GM23248 (cell line): ENCODE measurements at regions not wholly inside any gene's neighbourhood (a gene's known extent, or its start where the extent isn't known, plus 50 kb on each side); places are given as distances from the start of the nearest gene placed in this dataset.

ENCODE experiments used
- DNase-seq: peaks from one replicate; pipeline ENCODE4 v3.0.0-alpha.2; 2015
- H2AFZ ChIP-seq: fragments of 200-600 bp; sonication (generic); 2 replicates; pipeline ENCODE4 v1.6.1; 2016; ENCODE audit warnings: antibody characterized with exemption
- H3F3A ChIP-seq: fragments of 200-600 bp; sonication (generic); 2 replicates; pipeline ENCODE4 v1.6.1; 2016; ENCODE audit warnings: mild to moderate bottlenecking, antibody characterized with exemption, mixed run types; ENCODE audit not compliant: insufficient read depth
- H3K27ac ChIP-seq: fragments of 200-600 bp; sonication (generic); 2 replicates; pipeline ENCODE4 v1.5.1; 2016; ENCODE audit warnings: mild to moderate bottlenecking
- H3K27me3 ChIP-seq: fragments of 200-600 bp; sonication (generic); replicated peaks from 2 replicates; pipeline ENCODE4 v1.6.1; 2016; ENCODE audit warnings: mild to moderate bottlenecking; ENCODE audit not compliant: insufficient read depth
- H3K36me3 ChIP-seq: fragments of 200-600 bp; sonication (generic); 2 replicates; pipeline ENCODE4 v1.6.1; 2016; ENCODE audit warnings: low read depth, mild to moderate bottlenecking
- H3K4me1 ChIP-seq: fragments of 200-600 bp; sonication (generic); 2 replicates; pipeline ENCODE4 v1.6.1; 2016; ENCODE audit warnings: mild to moderate bottlenecking; ENCODE audit not compliant: insufficient read depth
- H3K4me2 ChIP-seq: fragments of 200-600 bp; sonication (generic); one replicate; pipeline ENCODE4 v1.6.1; 2016; ENCODE audit warnings: mild to moderate bottlenecking; ENCODE audit not compliant: unreplicated experiment
- H3K4me3 ChIP-seq: fragments of 200-600 bp; sonication (generic); 2 replicates; pipeline ENCODE4 v1.5.1; 2016; ENCODE audit warnings: mild to moderate bottlenecking
- H3K79me2 ChIP-seq: fragments of 200-600 bp; sonication (generic); 2 replicates; pipeline ENCODE4 v1.6.1; 2016; ENCODE audit warnings: mild to moderate bottlenecking; ENCODE audit not compliant: insufficient read depth
- H3K9ac ChIP-seq: fragments of 200-600 bp; sonication (generic); 2 replicates; pipeline ENCODE4 v1.6.1; 2016; ENCODE audit warnings: mild to moderate bottlenecking
- H3K9me2 ChIP-seq: fragments of 200-600 bp; sonication (generic); 2 replicates; pipeline ENCODE4 v1.6.1; 2016; ENCODE audit warnings: mixed run types, mild to moderate bottlenecking, moderate library complexity; ENCODE audit not compliant: insufficient read depth
- H3K9me3 ChIP-seq: fragments of 200-600 bp; sonication (generic); one replicate; pipeline ENCODE4 v1.6.1; 2017; ENCODE audit warnings: low read depth
- H4K20me1 ChIP-seq: fragments of 200-600 bp; sonication (generic); 2 replicates; pipeline ENCODE4 v1.6.0; 2016; ENCODE audit not compliant: insufficient read depth
- EZH2 ChIP-seq: fragments of 200-600 bp; sonication (generic); IDR thresholded peaks from 2 replicates; pipeline ENCODE4 v1.6.1; 2018; ENCODE audit warnings: antibody characterized with exemption, mild to moderate bottlenecking; ENCODE audit not compliant: insufficient read depth, poor library complexity, severe bottlenecking
- EZH2phosphoT487 ChIP-seq: fragments of 200-600 bp; sonication (generic); IDR thresholded peaks from 2 replicates; pipeline ENCODE4 v1.6.1; 2018; ENCODE audit warnings: antibody characterized with exemption, moderate library complexity, mild to moderate bottlenecking, low read depth; ENCODE audit not compliant: insufficient read depth
- WGBS, 2 experiments: methylation state at CpG; one replicate each; pipeline ENCODE4 v1.1.6; 2015 to 2017; ENCODE audit warnings: low lambda C conversion rate in 2 of 2, low coverage in 1 of 2; ENCODE audit errors: missing lambda C conversion rate in 2 of 2; 5-methylcytosine and 5-hydroxymethylcytosine counted together
- in situ Hi-C: fragments of 300-500 bp; cut with MboI; formaldehyde crosslinking; loops from 2 replicates; pipeline ENCODE4 v1.15.0; 2020

GRCh38 chr5:61800450-61800849 lies 468.4 kb downstream of the ZSWIM6 start:
- in situ Hi-C loops = no loop called here
- H3K4me2 ChIP-seq = no peak overlapping the region
- no peaks in the 10 kb centered on the region for H3K9me2 ChIP-seq
- 27 to 31% methylated on average over 4 of the region's 4 CpGs for WGBS, 2 experiments
- H3F3A ChIP-seq = no peaks in the 10 kb centered on the region
- no peak overlapping the region for H3K27ac ChIP-seq
- TF ChIP-seq EZH2 (no peak), EZH2phosphoT487 (no peak)
- peaks cover 9% of the 10 kb centered on the region for H3K27me3 ChIP-seq
- H3K79me2 ChIP-seq = no peaks in the 10 kb centered on the region
- no peak overlapping the region for H3K4me3 ChIP-seq
- H3K9me3 ChIP-seq = no peaks in the 10 kb centered on the region
- no peaks in the 10 kb centered on the region for H3K36me3 ChIP-seq
- no peak for DNase-seq
- H3K9ac ChIP-seq = no peak overlapping the region
- no peak overlapping the region for H2AFZ ChIP-seq
- H3K4me1 ChIP-seq = peaks cover 3% of the 10 kb centered on the region; the same call in 1 of the 2 replicates
- H4K20me1 ChIP-seq = no peaks in the 10 kb centered on the region

GRCh38 chr5:61801174-61801573 lies 469.1 kb downstream of the ZSWIM6 start:
- 20 to 25% methylated on average over 4 of the region's 4 CpGs for WGBS, 2 experiments
- DNase-seq = no peak
- no peaks in the 10 kb centered on the region for H3K36me3 ChIP-seq
- no peak overlapping the region for H3K9ac ChIP-seq
- no peak overlapping the region for H3K27ac ChIP-seq
- H3K9me2 ChIP-seq = no peaks in the 10 kb centered on the region
- peaks cover 9% of the 10 kb centered on the region for H3K27me3 ChIP-seq
- peaks cover 3% of the 10 kb centered on the region; the same call in 1 of the 2 replicates for H3K4me1 ChIP-seq
- in situ Hi-C loops = no loop called here
- no peaks in the 10 kb centered on the region for H3K79me2 ChIP-seq
- no peak overlapping the region for H3K4me3 ChIP-seq
- no peak overlapping the region for H3K4me2 ChIP-seq
- no peaks in the 10 kb centered on the region for H4K20me1 ChIP-seq
- no peak overlapping the region for H2AFZ ChIP-seq
- TF ChIP-seq EZH2phosphoT487 (no peak), EZH2 (no peak)
- no peaks in the 10 kb centered on the region for H3K9me3 ChIP-seq
- H3F3A ChIP-seq = no peaks in the 10 kb centered on the region

GRCh38 chr5:61802456-61802855 lies 470.4 kb downstream of the ZSWIM6 start:
- no peaks in the 10 kb centered on the region for H3K9me3 ChIP-seq
- no peak overlapping the region for H3K4me3 ChIP-seq
- peaks cover 3% of the 10 kb centered on the region; the same call in 1 of the 2 replicates for H3K4me1 ChIP-seq
- H3K9ac ChIP-seq = no peak overlapping the region
- H3K36me3 ChIP-seq = no peaks in the 10 kb centered on the region
- no peak for DNase-seq
- TF ChIP-seq EZH2phosphoT487 = no peak
- no peak for TF ChIP-seq EZH2
- 5 to 29% methylated on average over 2 of the region's 2 CpGs for WGBS, 2 experiments
- H3F3A ChIP-seq = no peaks in the 10 kb centered on the region
- in situ Hi-C loops = no loop called here
- no peaks in the 10 kb centered on the region for H3K79me2 ChIP-seq
- H2AFZ ChIP-seq = no peak overlapping the region
- no peaks in the 10 kb centered on the region for H3K9me2 ChIP-seq
- no peaks in the 10 kb centered on the region for H4K20me1 ChIP-seq
- H3K27me3 ChIP-seq = peaks cover 9% of the 10 kb centered on the region
- no peak overlapping the region for H3K4me2 ChIP-seq
- no peak overlapping the region for H3K27ac ChIP-seq

- WGBS, 2 experiments = 14 to 16% methylated on average over 5 of the region's 5 CpGs
- no peak overlapping the region for H3K4me3 ChIP-seq
- TF ChIP-seq EZH2 (no peak), EZH2phosphoT487 (no peak)
- H2AFZ ChIP-seq = no peak overlapping the region
- DNase-seq = peak; percentile 69
- no peaks in the 10 kb centered on the region for H4K20me1 ChIP-seq
- H3K4me2 ChIP-seq = peak overlapping the region; percentile 32
- no peaks in the 10 kb centered on the region for H3K9me3 ChIP-seq
- H3K9me2 ChIP-seq = no peaks in the 10 kb centered on the region
- no peak overlapping the region for H3K9ac ChIP-seq
- H3K27ac ChIP-seq = no peak overlapping the region
- peaks cover 3% of the 10 kb centered on the region; the same call in 1 of the 2 replicates for H3K4me1 ChIP-seq
- H3K27me3 ChIP-seq = peaks cover 18% of the 10 kb centered on the region
- H3K79me2 ChIP-seq = no peaks in the 10 kb centered on the region
- no peaks in the 10 kb centered on the region for H3K36me3 ChIP-seq
- in situ Hi-C loops = no loop called here
- no peaks in the 10 kb centered on the region for H3F3A ChIP-seq
Observed at GRCh38 chr5:61805101-61805500, 473.0 kb downstream of the ZSWIM6 start.

- H3K9me2 ChIP-seq = no peaks in the 10 kb centered on the region
- no peak overlapping the region for H3K9ac ChIP-seq
- no peaks in the 10 kb centered on the region for H3K9me3 ChIP-seq
- no peaks in the 10 kb centered on the region for H3F3A ChIP-seq
- H3K36me3 ChIP-seq = no peaks in the 10 kb centered on the region
- WGBS, 2 experiments = 5 to 10% methylated on average over 3 of the region's 3 CpGs
- no peak overlapping the region for H2AFZ ChIP-seq
- no peak overlapping the region for H3K27ac ChIP-seq
- no peaks in the 10 kb centered on the region for H3K79me2 ChIP-seq
- no peaks in the 10 kb centered on the region for H4K20me1 ChIP-seq
- TF ChIP-seq EZH2phosphoT487 (no peak), EZH2 (no peak)
- no peak overlapping the region for H3K4me3 ChIP-seq
- H3K4me1 ChIP-seq = peaks cover 3% of the 10 kb centered on the region; the same call in 1 of the 2 replicates
- no peak for DNase-seq
- peaks cover 19% of the 10 kb centered on the region for H3K27me3 ChIP-seq
- no peak overlapping the region for H3K4me2 ChIP-seq
- in situ Hi-C loops = no loop called here
Observed at GRCh38 chr5:61806491-61807020, 474.5 kb downstream of the ZSWIM6 start.
